Esophagus (tissue), 2 donors: ENCODE measurements at regions not wholly inside any gene's neighbourhood (a gene's known extent, or its start where the extent isn't known, plus 50 kb on each side); places are given as distances from the start of the nearest gene placed in this dataset.
"Not testable (repeated sequence)": the region's sequence is repeated elsewhere in the genome, so short reads cannot be mapped to it uniquely, and the experiment has no call there.

ENCODE experiments used
- H3K27ac ChIP-seq, 2 donors: one replicate each; pipeline ENCODE4 v1.5.1; 2013; ENCODE audit warnings: low read depth in 2 of 2, mild to moderate bottlenecking in 2 of 2, inconsistent platforms in 1 of 2, low read length in 1 of 2, moderate library complexity in 1 of 2
- H3K27me3 ChIP-seq, 2 donors: one replicate each; pipeline ENCODE4 v1.6.1; 2013; ENCODE audit warnings: low read length in 2 of 2, control low read depth in 1 of 2, mild to moderate bottlenecking in 1 of 2; ENCODE audit not compliant: insufficient read depth in 2 of 2, control insufficient read depth in 1 of 2
- H3K36me3 ChIP-seq, 2 donors: one replicate each; pipeline ENCODE4 v1.6.1; 2013; ENCODE audit warnings: low read length in 1 of 2; ENCODE audit not compliant: control insufficient read depth in 2 of 2, insufficient read depth in 2 of 2
- H3K4me1 ChIP-seq, 2 donors: one replicate each; pipeline ENCODE4 v1.6.1; 2013; ENCODE audit warnings: low read length in 1 of 2; ENCODE audit not compliant: control insufficient read depth in 2 of 2, insufficient read depth in 2 of 2
- H3K4me3 ChIP-seq, 2 donors: one replicate each; pipeline ENCODE4 v1.5.1; 2013; ENCODE audit warnings: low read length in 2 of 2, mild to moderate bottlenecking in 2 of 2, low read depth in 1 of 2, moderate library complexity in 1 of 2
- H3K9me3 ChIP-seq, 2 donors: one replicate each; pipeline ENCODE4 v1.6.1; 2013; ENCODE audit warnings: mild to moderate bottlenecking in 2 of 2, low read depth in 1 of 2, low read length in 1 of 2, moderate library complexity in 1 of 2; ENCODE audit not compliant: control insufficient read depth in 2 of 2, insufficient read depth in 1 of 2
- WGBS, 2 donors: extraction: QIAGEN DNeasy Blood & Tissue Kit; methylation state at CpG; one replicate each; pipeline ENCODE4 v1.1.7; 2013; 5-methylcytosine and 5-hydroxymethylcytosine counted together
- donor health status: healthy with polysubstance abuse.
- donor health status: Bipolar disorder and iron deficiency.

GRCh38 chr6:139981066-139981624 is 606.7 kb upstream of the CITED2 start:
- WGBS, 2 donors, result 94 to 97% methylated on average over 1 of the region's 1 CpG
- Histone ChIP-seq H3K9me3 (no peaks in the 10 kb centered on the region), H3K4me3 (no peak overlapping the region), H3K27ac (no peak overlapping the region), H3K4me1 (no peaks in the 10 kb centered on the region), H3K36me3 (no peaks in the 10 kb centered on the region), H3K27me3 (no peaks in the 10 kb centered on the region)

- not testable (repeated sequence) for H3K4me1 ChIP-seq, H3K9me3 ChIP-seq, H3K36me3 ChIP-seq, H3K4me3 ChIP-seq, H3K27me3 ChIP-seq, H3K27ac ChIP-seq
- WGBS, 2 donors, result 70 to 79% methylated on average over 3 of the region's 3 CpGs
Measured at GRCh38 chr6:139980631-139981030, 606.2 kb upstream of the CITED2 start.

- H3K27ac ChIP-seq, result no peak overlapping the region
Measured at GRCh38 chr6:139979021-139979725, 604.7 kb upstream of the CITED2 start.

GRCh38 chr6:139977887-139978332 is 603.5 kb upstream of the CITED2 start:
- no peaks in the 10 kb centered on the region for H3K36me3 ChIP-seq
- H3K9me3 ChIP-seq, result no peaks in the 10 kb centered on the region
- H3K4me3 ChIP-seq, result no peak overlapping the region
- H3K27me3 ChIP-seq, result no peaks in the 10 kb centered on the region
- peak overlapping the region in 1 of 2 donors; percentile 2 for H3K27ac ChIP-seq
- 31 to 41% methylated on average over 2 of the region's 2 CpGs for WGBS, 2 donors
- H3K4me1 ChIP-seq, result no peaks in the 10 kb centered on the region

More at GRCh38 chr6:139979021-139979725, 604.7 kb upstream of the CITED2 start:
- WGBS, 2 donors, result 63 to 75% methylated on average over 7 of the region's 7 CpGs
- Histone ChIP-seq H3K4me1 (no peaks in the 10 kb centered on the region), H3K9me3 (no peaks in the 10 kb centered on the region), H3K27me3 (no peaks in the 10 kb centered on the region), H3K36me3 (no peaks in the 10 kb centered on the region), H3K4me3 (no peak overlapping the region)

GRCh38 chr6:139973669-139974344 is 599.4 kb upstream of the CITED2 start:
- no peaks in the 10 kb centered on the region for H3K36me3 ChIP-seq
- no peaks in the 10 kb centered on the region for H3K9me3 ChIP-seq
- no peaks in the 10 kb centered on the region for H3K27me3 ChIP-seq
- no peak overlapping the region for H3K27ac ChIP-seq
- whole genome bisulfite sequencing, 2 donors, result 41 to 51% methylated on average over 3 of the region's 3 CpGs
- H3K4me3 ChIP-seq, result no peak overlapping the region
- H3K4me1 ChIP-seq, result no peaks in the 10 kb centered on the region

GRCh38 chr6:139972116-139972515 is 597.7 kb upstream of the CITED2 start:
- 83 to 88% methylated on average over 2 of the region's 2 CpGs for WGBS, 2 donors
- Histone ChIP-seq H3K36me3 (no peaks in the 10 kb centered on the region), H3K27me3 (no peaks in the 10 kb centered on the region), H3K4me3 (no peak overlapping the region), H3K4me1 (no peaks in the 10 kb centered on the region), H3K9me3 (no peaks in the 10 kb centered on the region), H3K27ac (no peak overlapping the region)

GRCh38 chr6:139970591-139970991 is 596.1 kb upstream of the CITED2 start:
- WGBS, 2 donors, result 86 to 91% methylated on average over 1 of the region's 1 CpG

GRCh38 chr6:139967497-139967896 is 593.0 kb upstream of the CITED2 start:
- no peak overlapping the region for H3K4me3 ChIP-seq
- H3K4me1 ChIP-seq, result no peaks in the 10 kb centered on the region
- no peaks in the 10 kb centered on the region for H3K27me3 ChIP-seq
- H3K36me3 ChIP-seq, result no peaks in the 10 kb centered on the region
- no peak overlapping the region for H3K27ac ChIP-seq
- H3K9me3 ChIP-seq, result no peaks in the 10 kb centered on the region

More at GRCh38 chr6:139970591-139970991, 596.1 kb upstream of the CITED2 start:
- Histone ChIP-seq H3K9me3 (no peaks in the 10 kb centered on the region), H3K36me3 (no peaks in the 10 kb centered on the region), H3K27me3 (no peaks in the 10 kb centered on the region), H3K4me3 (no peak overlapping the region), H3K27ac (no peak overlapping the region), H3K4me1 (no peaks in the 10 kb centered on the region)

- no peaks in the 10 kb centered on the region for H3K27me3 ChIP-seq
- no peaks in the 10 kb centered on the region for H3K9me3 ChIP-seq
- H3K36me3 ChIP-seq, result no peaks in the 10 kb centered on the region
- no peak overlapping the region for H3K4me3 ChIP-seq
- H3K27ac ChIP-seq, result no peak overlapping the region
- no peaks in the 10 kb centered on the region for H3K4me1 ChIP-seq
Measured at GRCh38 chr6:139965393-139965792, 590.9 kb upstream of the CITED2 start.
